D721Med (cell line): ENCODE measurements at regions not wholly inside any gene's neighbourhood (a gene's known extent, or its start where the extent isn't known, plus 50 kb on each side); places are given as distances from the start of the nearest gene placed in this dataset.

Experiments
- DNase-seq: peaks from one replicate; pipeline ENCODE4 v3.0.0; 2011; ENCODE audit warnings: low spot score; ENCODE audit not compliant: insufficient read length
- FAIRE-seq: peaks from 2 replicates; lab custom pipeline; 2011; peaks lifted over from hg19 to GRCh38; lab: Jason Lieb, UNC
- TF ChIP-seq, protein P1 (sequence below): IDR thresholded peaks from 2 replicates; pipeline ENCODE4 v1.5.1; 2012; ENCODE audit warnings: mild to moderate bottlenecking, control low read depth; ENCODE audit not compliant: insufficient read depth; ENCODE audit errors: missing control alignments

DNA sequence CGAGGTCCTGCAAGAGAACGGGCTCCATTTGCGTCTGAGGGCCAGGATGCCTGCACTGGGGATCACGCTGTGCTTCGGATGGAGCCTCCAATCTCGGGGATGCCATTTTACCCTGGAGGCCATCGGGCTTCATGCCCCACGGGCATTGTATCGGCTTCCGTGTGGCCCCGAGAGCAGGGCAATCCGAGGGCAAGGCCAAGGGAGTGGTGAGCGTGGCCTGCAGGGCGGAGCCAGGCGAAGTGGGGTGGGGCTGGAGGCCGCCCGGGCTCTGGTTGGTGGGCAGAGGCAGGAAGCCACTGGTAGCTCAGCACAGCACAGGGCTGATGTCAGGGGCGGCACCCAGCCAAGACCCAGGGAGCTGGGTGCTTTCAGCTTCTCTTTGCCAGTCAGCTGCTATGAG, 57.5 kb upstream of the BHLHE23 start:
- FAIRE-seq, result no peak

DNA sequence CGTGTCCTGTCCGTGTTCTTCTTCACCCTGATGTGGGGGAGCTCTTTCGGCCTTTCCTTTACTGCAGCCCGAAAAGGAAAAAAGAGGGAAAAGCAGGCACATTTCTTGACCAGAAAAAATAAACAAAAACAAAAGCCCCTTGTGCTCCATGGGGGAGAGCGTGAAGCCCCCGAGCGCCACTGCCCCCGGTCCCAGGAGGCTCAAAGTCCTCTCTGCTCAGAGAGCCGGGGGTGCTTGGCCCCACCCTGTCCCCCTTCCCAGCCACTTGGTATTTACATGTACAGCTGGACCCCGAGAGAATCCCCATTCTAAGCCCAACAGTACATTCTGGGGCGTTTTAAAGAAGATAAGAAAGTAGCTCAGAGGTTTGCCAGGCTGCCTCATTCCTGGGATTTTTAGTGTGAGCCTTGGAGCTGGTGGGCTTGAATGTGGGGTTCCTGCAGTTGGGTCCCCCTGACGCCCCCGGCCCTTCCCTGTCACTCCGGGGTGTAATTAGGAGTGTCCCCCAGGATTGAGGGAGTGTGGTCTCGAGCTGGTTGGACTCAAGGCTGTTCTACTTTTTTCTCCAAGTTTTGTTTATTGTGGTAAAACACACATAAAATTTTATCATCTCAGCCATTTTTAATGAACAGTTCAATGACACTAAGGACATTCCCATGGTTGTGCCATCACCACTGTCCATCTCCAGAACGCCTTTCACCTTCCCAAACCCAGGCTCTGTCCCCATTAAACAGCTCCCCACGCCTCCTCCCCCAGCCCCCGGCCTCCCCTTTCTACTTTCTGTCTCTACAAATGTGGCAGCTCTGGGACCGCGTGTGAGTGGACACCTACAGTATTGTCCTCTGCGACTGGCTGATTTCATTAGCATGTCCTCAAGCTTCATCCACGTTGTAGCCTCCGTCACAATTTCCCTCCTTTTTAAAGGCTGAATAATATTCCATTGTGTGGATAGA, 55.7 kb upstream of the BHLHE23 start:
- FAIRE-seq, result no peak
- DNase-seq, result no peak
- TF ChIP-seq, protein P1, sequence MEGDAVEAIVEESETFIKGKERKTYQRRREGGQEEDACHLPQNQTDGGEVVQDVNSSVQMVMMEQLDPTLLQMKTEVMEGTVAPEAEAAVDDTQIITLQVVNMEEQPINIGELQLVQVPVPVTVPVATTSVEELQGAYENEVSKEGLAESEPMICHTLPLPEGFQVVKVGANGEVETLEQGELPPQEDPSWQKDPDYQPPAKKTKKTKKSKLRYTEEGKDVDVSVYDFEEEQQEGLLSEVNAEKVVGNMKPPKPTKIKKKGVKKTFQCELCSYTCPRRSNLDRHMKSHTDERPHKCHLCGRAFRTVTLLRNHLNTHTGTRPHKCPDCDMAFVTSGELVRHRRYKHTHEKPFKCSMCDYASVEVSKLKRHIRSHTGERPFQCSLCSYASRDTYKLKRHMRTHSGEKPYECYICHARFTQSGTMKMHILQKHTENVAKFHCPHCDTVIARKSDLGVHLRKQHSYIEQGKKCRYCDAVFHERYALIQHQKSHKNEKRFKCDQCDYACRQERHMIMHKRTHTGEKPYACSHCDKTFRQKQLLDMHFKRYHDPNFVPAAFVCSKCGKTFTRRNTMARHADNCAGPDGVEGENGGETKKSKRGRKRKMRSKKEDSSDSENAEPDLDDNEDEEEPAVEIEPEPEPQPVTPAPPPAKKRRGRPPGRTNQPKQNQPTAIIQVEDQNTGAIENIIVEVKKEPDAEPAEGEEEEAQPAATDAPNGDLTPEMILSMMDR, result no peak

More for the DNA sequence above, 57.5 kb upstream of the BHLHE23 start:
- no peak for DNase-seq
- TF ChIP-seq, protein P1, result no peak

DNA sequence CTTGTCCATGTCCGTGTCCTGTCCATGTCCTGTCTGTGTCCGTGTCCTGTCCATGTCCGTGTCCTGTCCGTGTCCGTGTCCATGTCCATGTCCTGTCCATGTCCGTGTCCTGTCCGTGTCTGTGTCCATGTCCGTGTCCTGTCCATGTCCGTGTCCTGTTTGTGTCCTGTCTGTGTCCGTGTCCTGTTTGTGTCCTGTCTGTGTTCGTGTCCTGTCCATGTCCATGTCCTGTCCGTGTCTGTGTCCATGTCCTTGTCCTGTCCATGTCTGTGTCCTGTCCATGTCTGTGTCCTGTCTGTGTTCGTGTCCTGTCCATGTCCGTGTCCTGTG, 55.0 kb upstream of the BHLHE23 start:
- FAIRE-seq, result no peak
- TF ChIP-seq, protein P1, result no peak
- DNase-seq, result no peak

DNA sequence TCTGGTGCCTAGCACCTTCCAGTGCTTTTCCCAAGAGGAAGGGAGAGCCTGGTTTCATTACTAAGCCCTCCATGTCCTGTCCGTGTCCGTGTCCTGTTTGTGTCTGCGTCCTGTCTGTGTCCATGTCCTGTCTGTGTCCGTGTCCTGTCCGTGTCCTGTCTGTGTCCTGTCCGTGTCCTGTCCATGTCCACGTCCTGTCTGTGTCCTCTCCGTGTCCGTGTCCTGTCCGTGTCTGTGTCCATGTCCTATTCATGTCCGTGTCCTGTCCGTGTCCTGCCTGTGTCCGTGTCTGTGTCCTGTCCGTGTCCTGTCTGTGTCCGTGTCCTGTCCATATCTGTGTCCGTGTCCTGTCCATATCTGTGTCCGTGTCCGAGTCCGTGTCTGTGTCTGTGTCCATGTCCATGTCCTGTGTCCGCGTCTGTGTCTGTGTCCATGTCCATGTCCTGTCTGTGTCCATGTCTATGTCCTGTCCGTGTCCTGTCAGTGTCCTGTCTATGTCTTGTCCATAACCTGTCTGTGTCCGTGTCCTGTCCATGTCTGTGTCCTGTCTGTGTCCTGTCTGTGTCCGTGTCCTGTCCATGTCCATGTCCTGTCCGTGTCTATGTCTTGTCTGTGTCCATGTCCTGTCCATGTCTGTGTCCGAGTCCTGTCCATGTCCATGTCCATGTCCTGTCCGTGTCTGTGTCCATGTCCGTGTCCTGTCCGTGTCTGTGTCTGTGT, 54.4 kb upstream of the BHLHE23 start:
- FAIRE-seq (no peak), DNase-seq (no peak)
- TF ChIP-seq, protein P1, result no peak

DNA sequence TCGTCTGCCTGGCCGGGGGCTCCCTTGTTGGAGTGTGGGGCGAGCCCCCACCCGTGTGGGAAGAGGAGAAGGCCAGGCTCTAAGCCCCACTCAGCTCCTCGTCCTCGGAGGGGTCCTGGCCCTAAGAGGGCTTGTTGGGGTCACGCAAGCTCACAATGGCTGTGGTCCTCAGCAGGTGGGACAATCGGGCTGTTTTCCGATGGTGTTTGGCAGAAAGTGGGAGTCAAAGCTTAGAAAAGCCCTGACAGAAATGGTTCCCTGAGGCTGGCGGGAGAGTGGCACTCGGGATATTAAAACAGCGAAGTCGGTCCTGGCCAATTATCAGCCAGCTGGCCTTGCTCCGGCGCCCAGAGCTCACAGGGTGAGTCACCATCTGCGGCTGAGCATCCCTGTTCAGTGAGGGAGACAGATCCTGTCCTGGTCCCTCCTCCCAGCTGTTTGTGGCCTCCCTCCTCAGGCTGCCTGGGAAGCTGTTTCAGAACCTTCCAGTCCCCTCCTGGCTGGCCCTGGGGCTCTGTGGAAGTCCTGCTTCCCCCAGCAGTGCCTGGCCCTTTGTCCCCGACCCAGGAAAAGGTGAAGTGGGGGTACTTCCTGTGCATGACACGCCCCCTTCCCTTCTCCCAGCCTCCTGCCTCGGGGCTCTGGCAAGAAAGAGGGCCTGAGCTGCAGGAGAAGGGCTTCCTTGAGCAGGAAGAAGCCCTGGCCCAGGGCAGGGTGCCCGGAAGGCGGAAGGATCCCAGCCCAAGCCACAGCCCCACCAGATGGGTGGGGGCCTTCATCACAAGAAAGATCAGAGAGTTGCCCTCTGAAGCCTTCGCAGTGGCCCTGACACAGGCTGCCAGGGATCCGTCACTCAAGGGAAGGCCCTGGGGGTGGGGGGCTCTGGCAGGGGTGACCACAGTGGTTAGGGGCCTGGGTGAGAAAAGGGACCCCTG, 53.6 kb upstream of the BHLHE23 start:
- FAIRE-seq, result no peak

DNA sequence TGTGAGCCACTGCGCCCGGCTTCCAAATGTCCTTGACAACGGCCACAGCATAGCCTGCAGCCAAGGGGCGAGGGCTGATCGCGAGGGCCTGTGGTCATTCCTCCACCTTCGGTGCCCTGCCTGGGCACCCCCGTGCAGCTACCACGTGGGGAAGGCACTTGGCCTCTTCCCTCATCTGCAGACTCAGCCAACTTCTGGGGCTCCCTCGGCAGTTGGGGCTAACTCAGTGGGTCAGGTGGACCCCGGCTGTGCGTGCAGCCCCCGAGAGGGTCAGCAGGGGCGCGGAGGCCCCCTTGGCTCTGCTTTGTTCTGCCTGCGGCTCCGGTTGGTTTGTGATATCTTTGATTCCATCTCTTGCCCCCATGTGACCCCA, 52.9 kb upstream of the BHLHE23 start:
- FAIRE-seq (no peak), DNase-seq (no peak)
- TF ChIP-seq, protein P1, result no peak

More for the DNA sequence above, 53.6 kb upstream of the BHLHE23 start:
- TF ChIP-seq, protein P1, result no peak
- peak; percentile 53 for DNase-seq
